Keratinocyte (primary cell): ENCODE measurements at regions not wholly inside any gene's neighbourhood (a gene's known extent, or its start where the extent isn't known, plus 50 kb on each side); places are given as distances from the start of the nearest gene placed in this dataset.

Experiments used
- EZH2 ChIP-seq: IDR thresholded peaks from one replicate; pipeline ENCODE4 v1.6.1; 2012; ENCODE audit warnings: inconsistent platforms, mild to moderate bottlenecking, low read length, moderate library complexity
- TF ChIP-seq, protein P1 (sequence below), 3 experiments: IDR thresholded peaks in 1 of 3; conservative IDR thresholded peaks in 1 of 3; optimal IDR thresholded peaks in 1 of 3; 2 replicates in 2 of 3; 3 replicates in 1 of 3; pipeline versions ENCODE3 to v1.5.1; 2011; ENCODE audit warnings: low read length in 3 of 3, mild to moderate bottlenecking in 3 of 3, moderate library complexity in 2 of 3, control low read depth in 1 of 3, inconsistent platforms in 1 of 3; ENCODE audit not compliant: insufficient read depth in 2 of 3; ENCODE audit errors: extremely low read depth in 1 of 3

DNA sequence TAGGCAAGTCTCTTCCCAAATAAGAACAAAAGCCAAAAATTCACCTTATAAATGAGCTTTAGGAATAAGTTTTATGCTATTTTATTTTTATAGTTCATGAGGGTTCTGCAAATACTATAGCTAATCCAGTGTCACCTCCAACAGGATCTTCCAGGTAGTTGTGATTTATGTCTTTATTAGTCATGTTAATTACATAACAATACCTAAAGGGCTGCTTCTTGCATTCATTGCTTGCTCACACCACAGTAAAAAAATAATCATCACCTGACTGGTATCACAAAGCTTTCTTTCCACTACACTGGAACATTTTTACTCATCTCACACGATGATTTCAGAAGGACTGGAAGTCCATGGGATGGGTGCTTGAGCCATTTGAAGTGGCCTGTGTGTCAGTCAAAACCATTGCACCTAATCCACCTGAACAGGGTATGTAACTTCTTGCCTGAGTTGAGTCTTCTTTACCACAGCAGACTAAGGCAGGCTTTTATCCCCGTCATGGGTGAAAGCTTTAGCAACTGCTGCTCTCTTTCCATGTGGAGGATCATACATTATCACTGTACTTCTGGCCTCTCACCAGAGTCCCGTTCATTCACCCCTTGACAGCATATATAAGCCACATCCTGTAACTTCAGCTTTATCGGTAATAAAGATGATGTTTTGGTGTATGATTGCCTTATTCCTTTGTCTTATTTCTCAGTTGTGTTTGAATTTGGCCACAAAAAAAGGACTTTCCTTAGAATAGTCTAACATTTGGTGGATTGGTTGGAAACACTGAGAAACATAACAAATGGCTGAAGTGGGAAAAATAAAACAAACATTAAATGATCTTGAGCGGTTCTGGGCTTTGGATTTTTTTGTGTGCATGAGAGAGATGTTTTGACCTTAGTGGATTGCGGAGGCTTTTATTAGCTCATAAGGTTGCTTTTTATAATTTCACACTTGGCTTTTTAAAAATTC is 382.6 kb upstream of the THBS1 start:
- no peak for TF ChIP-seq EZH2
- TF ChIP-seq, protein P1, sequence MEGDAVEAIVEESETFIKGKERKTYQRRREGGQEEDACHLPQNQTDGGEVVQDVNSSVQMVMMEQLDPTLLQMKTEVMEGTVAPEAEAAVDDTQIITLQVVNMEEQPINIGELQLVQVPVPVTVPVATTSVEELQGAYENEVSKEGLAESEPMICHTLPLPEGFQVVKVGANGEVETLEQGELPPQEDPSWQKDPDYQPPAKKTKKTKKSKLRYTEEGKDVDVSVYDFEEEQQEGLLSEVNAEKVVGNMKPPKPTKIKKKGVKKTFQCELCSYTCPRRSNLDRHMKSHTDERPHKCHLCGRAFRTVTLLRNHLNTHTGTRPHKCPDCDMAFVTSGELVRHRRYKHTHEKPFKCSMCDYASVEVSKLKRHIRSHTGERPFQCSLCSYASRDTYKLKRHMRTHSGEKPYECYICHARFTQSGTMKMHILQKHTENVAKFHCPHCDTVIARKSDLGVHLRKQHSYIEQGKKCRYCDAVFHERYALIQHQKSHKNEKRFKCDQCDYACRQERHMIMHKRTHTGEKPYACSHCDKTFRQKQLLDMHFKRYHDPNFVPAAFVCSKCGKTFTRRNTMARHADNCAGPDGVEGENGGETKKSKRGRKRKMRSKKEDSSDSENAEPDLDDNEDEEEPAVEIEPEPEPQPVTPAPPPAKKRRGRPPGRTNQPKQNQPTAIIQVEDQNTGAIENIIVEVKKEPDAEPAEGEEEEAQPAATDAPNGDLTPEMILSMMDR (optimal IDR thresholded peaks at IDR 0.05 in 1 of 3, IDR thresholded peaks at IDR 0.05 in 1 of 3, conservative IDR thresholded peaks at IDR 0.05 in 1 of 3; ENCODE audit: extremely low read depth in 1 of 3, insufficient read depth in 2 of 3, low read length in 3 of 3): no peak
